ENCODE measurements at regions not wholly inside any gene's neighbourhood (a gene's known extent, or its start where the extent isn't known, plus 50 kb on each side); places are given as distances from the start of the nearest gene placed in this dataset.

DNA sequence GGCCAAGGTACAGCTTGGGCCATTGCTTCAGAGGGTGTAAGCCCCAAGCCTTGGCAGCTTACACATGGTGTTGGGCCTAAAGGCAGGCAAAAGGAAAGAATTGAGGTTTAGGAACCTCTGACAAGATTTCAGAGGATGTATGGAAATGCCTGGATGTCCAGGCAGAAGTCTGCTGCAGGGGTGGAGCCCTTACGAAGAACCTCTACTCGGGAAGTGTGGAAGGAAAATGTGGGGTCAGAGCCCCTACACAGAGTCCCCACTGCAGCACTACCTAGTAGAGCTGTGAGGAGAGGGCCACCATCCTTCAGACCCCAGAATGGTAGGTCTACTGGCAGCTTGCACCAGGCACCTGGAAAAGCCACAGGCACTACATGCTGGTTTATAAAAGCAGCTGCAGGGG, 124.2 kb downstream of the RPIA start:
- peaks cover 2% of the 10 kb centered on the region for H3K9me3 ChIP-seq (ENCODE audit: control insufficient read depth, low read length)
- H3K4me1 ChIP-seq (ENCODE audit: control insufficient read depth, insufficient read depth, low read length) = no peaks in the 10 kb centered on the region
- 89 to 90% methylated on average over 2 of the region's 2 CpGs for WGBS, 2 experiments
- no peak overlapping the region for H3K27ac ChIP-seq (ENCODE audit: insufficient read depth, low read depth, low read length, poor library complexity, severe bottlenecking)
- H3K36me3 ChIP-seq (ENCODE audit: control insufficient read depth, insufficient read depth, low read length) = no peaks in the 10 kb centered on the region
- H3K4me3 ChIP-seq (ENCODE audit: insufficient read depth, low read depth, low read length) = no peak overlapping the region
- no peaks in the 10 kb centered on the region for H3K27me3 ChIP-seq (ENCODE audit: control insufficient read depth, insufficient read depth, low read length, poor library complexity, severe bottlenecking)

DNA sequence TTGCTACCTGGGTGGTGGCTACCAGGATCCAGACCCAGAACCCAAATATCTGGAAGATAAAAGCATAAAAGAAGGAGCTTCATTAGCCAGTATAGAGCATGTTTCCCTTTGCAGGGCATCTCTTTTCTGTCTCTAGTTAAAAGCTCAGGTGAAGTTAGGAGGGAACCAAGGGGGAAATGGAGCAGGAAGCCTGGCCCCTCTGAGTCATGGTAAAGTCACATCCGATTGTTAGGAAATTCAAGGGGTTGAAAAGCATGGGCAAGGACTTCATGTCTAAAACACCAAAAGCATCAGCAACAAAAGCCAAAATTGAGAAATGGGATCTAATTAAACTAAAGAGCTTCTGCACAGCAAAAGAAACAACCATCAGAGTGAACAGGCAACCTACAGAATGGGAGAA, 126.9 kb downstream of the RPIA start:
- no peaks in the 10 kb centered on the region for H3K36me3 ChIP-seq (ENCODE audit: control insufficient read depth, insufficient read depth, low read length)

DNA sequence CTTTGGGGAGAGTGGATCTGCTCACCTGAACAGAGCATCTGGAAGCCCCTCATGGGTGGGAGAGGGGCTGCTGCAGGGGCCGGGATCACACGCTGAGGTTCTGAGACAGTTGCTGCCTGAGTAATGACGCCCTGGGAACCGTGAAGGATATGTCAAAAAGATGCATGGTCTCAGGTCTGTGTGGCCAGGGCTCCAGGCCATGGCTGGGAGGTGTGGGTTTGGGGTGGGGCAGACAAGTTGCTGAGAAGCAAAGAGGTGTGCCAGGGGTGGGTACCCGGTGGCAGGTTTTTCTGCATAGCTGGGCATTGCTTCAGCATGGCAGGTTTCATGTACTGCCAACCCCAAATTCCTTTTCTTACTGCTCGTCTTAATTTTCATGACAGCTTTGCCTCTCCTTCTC, 133.5 kb downstream of the RPIA start:
- Histone ChIP-seq H3K27me3 (ENCODE audit: control insufficient read depth, insufficient read depth, low read length, poor library complexity, severe bottlenecking) (no peaks in the 10 kb centered on the region), H3K36me3 (ENCODE audit: control insufficient read depth, insufficient read depth, low read length) (no peaks in the 10 kb centered on the region), H3K27ac (ENCODE audit: insufficient read depth, low read depth, low read length, poor library complexity, severe bottlenecking) (no peak overlapping the region), H3K9me3 (ENCODE audit: control insufficient read depth, low read length) (no peaks in the 10 kb centered on the region), H3K4me1 (ENCODE audit: control insufficient read depth, insufficient read depth, low read length) (no peaks in the 10 kb centered on the region), H3K4me3 (ENCODE audit: insufficient read depth, low read depth, low read length) (no peak overlapping the region)
- 85 to 86% methylated on average over 6 of the region's 6 CpGs for WGBS, 2 experiments

More for the DNA sequence above, 126.9 kb downstream of the RPIA start:
- Histone ChIP-seq H3K4me1 (ENCODE audit: control insufficient read depth, insufficient read depth, low read length) (no peaks in the 10 kb centered on the region), H3K27me3 (ENCODE audit: control insufficient read depth, insufficient read depth, low read length, poor library complexity, severe bottlenecking) (no peaks in the 10 kb centered on the region), H3K27ac (ENCODE audit: insufficient read depth, low read depth, low read length, poor library complexity, severe bottlenecking) (no peak overlapping the region), H3K9me3 (ENCODE audit: control insufficient read depth, low read length) (peaks cover 2% of the 10 kb centered on the region), H3K4me3 (ENCODE audit: insufficient read depth, low read depth, low read length) (no peak overlapping the region)
- 64 to 88% methylated on average over 1 of the region's 1 CpG for WGBS, 2 experiments

DNA sequence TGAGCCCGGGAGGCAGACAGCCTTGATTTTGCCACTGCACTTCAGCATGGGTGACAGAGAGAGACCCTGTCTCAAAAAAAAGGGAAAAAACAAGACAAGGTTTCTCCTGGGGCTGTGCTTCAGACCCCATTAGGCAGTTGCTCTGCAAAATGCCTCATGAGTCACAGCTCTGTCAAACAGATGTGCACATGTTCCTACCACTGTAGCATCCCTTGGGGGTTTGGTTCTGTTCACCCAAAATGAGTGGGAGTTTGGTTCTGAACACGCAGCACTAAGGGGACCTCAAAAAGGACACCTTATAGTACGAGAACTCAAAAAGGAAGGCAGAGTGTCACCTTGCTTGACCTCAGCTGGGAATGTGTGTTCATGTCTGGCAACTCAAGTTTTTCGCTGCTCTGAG, 134.9 kb downstream of the RPIA start:
- H3K27me3 ChIP-seq (ENCODE audit: control insufficient read depth, insufficient read depth, low read length, poor library complexity, severe bottlenecking) = no peaks in the 10 kb centered on the region
- H3K36me3 ChIP-seq (ENCODE audit: control insufficient read depth, insufficient read depth, low read length) = no peaks in the 10 kb centered on the region
- H3K27ac ChIP-seq (ENCODE audit: insufficient read depth, low read depth, low read length, poor library complexity, severe bottlenecking) = no peak overlapping the region
- WGBS, 2 experiments = 77 to 82% methylated on average over 4 of the region's 4 CpGs
- no peak overlapping the region for H3K4me3 ChIP-seq (ENCODE audit: insufficient read depth, low read depth, low read length)
- no peaks in the 10 kb centered on the region for H3K9me3 ChIP-seq (ENCODE audit: control insufficient read depth, low read length)
- no peaks in the 10 kb centered on the region for H3K4me1 ChIP-seq (ENCODE audit: control insufficient read depth, insufficient read depth, low read length)

DNA sequence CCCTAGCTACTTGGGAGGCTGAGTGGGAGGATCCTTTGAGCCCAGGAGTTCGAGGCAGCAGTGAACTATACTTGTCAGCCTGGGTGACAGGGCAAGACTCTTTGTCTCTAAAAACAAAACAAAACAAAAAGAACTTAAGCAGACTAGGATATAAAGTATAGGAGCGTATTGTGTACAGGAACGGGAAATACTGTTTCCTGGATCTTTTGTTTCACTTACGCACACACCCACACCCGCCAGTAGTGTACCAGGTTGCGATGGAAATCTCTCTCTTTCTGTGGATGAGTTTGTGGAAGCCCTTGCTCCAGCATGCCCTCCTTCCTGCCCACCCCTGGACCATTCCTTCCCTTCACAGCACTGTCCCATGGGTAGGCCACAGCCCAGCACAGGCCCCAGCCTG, 136.3 kb downstream of the RPIA start:
- Histone ChIP-seq H3K27me3 (ENCODE audit: control insufficient read depth, insufficient read depth, low read length, poor library complexity, severe bottlenecking) (no peaks in the 10 kb centered on the region), H3K4me3 (ENCODE audit: insufficient read depth, low read depth, low read length) (no peak overlapping the region), H3K9me3 (ENCODE audit: control insufficient read depth, low read length) (no peaks in the 10 kb centered on the region), H3K4me1 (ENCODE audit: control insufficient read depth, insufficient read depth, low read length) (no peaks in the 10 kb centered on the region), H3K27ac (ENCODE audit: insufficient read depth, low read depth, low read length, poor library complexity, severe bottlenecking) (no peak overlapping the region), H3K36me3 (ENCODE audit: control insufficient read depth, insufficient read depth, low read length) (no peaks in the 10 kb centered on the region)
- WGBS, 2 experiments = 94 to 97% methylated on average over 6 of the region's 6 CpGs

DNA sequence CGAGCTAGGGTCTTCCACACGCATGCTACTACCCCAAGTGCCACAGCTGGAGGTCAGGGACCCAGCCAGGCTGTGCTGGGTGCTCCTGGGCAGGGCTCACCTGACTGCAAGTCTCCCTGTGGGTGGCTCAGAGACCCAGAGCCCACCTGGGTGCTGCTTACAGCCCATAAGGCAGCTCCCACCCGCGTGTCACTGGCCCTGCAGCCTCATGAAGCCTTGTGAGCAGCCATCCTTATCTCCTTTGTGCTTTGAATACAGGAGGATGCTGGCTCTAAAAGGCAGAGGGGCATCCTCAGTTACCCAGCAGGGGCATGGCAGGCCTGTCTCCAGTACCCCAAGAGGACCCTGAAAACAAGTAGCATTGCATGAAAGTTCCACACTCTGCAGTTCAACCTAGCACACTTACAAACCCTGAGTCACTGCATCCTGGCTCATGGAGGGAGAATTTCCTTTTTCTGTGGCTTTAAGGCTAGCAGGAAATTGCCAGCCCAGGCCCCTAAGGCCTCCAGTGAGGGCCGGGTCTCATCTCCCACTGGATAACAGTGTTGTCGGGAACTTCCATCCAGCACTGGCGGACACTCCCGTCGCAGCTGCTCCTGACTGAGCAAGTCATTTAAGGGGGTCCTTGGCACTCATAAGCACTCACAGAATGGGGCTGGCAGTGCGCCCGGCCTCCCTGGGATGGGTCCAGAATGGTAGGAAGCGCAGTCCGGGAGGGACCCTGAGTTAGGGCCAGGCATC, 137.1 kb downstream of the RPIA start:
- no peaks in the 10 kb centered on the region for H3K4me1 ChIP-seq (ENCODE audit: control insufficient read depth, insufficient read depth, low read length)
- no peaks in the 10 kb centered on the region for H3K36me3 ChIP-seq (ENCODE audit: control insufficient read depth, insufficient read depth, low read length)
- no peak overlapping the region for H3K27ac ChIP-seq (ENCODE audit: insufficient read depth, low read depth, low read length, poor library complexity, severe bottlenecking)
- no peaks in the 10 kb centered on the region for H3K9me3 ChIP-seq (ENCODE audit: control insufficient read depth, low read length)
- 93 to 97% methylated on average over 13 of the region's 13 CpGs for WGBS, 2 experiments
- no peak overlapping the region for H3K4me3 ChIP-seq (ENCODE audit: insufficient read depth, low read depth, low read length)
- no peaks in the 10 kb centered on the region for H3K27me3 ChIP-seq (ENCODE audit: control insufficient read depth, insufficient read depth, low read length, poor library complexity, severe bottlenecking)

DNA sequence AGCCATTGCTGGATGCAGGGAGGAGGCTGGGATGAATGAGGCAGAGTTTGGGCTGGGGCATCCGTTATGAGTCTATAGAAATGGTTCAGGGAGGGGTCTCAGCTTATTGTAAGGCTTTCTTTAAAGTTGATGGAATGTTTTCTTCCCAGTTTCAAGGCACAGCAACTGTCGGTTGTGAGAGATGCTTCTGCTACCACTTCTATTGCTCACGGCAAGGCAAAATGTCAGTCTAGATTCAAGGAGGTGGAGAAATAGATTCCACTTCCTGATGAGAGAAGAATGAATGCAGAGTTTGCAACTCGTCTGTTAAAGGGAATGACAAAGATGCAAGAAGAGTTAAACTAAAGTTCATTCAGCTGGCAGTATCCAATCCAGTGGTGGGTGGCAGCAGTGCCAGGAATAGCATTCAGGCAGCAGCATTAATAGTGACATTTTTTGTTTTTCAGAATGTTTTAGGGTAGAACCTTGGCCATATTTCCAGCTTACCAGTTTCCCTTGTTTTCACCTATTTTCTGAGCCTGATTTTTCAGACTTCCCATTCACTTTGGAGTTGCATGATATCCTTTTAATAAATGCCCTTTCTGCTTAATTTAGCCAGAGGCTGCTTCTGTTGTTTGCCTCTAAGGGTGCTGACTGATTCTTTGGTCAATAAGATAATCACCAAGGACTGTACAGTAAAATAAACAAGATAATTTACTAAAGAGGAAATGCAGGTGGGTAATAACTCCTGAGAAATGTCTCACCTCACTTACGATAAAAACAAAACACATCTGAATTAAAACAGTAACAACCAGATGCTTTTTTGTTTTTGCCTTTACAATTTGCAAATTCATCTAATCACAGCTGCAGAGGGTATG, 138.4 kb downstream of the RPIA start:
- Histone ChIP-seq H3K4me1 (ENCODE audit: control insufficient read depth, insufficient read depth, low read length) (no peaks in the 10 kb centered on the region), H3K9me3 (ENCODE audit: control insufficient read depth, low read length) (no peaks in the 10 kb centered on the region), H3K27ac (ENCODE audit: insufficient read depth, low read depth, low read length, poor library complexity, severe bottlenecking) (no peak overlapping the region), H3K4me3 (ENCODE audit: insufficient read depth, low read depth, low read length) (no peak overlapping the region), H3K36me3 (ENCODE audit: control insufficient read depth, insufficient read depth, low read length) (no peaks in the 10 kb centered on the region), H3K27me3 (ENCODE audit: control insufficient read depth, insufficient read depth, low read length, poor library complexity, severe bottlenecking) (no peaks in the 10 kb centered on the region)
- WGBS, 2 experiments = 77 to 81% methylated on average over 5 of the region's 5 CpGs

DNA sequence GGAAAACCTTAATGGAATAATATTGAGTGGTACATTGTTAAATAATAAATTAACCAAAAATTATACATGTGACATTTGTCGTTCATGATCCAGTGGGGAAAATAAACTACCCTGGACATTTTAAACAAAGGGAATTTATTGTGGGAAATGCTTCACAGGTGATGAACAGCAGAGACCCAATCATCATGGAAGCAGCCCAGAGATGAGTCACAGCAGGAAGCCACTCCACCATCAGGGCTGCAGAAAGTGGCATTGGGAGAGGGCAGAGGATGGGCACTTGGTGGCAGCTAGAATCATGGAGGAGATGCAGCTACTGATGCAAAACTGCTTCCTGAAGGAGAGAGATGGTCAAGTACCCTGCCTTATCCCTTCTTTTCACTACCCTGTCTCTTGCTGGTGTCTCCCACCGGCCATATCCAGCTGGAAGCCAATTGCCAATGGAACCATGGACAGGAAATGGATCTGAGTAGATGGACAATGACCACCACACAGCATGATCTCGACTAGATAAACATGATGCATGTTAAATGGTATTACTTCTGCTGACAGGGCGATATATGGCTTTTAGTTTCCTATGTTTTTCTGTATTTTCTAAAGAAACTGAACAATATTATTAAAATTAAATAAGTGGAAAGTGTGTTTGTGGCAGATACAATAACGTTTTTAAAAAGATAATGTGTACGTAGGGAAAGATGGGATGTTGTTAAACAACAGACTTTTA, 139.8 kb downstream of the RPIA start:
- H3K27me3 ChIP-seq (ENCODE audit: control insufficient read depth, insufficient read depth, low read length, poor library complexity, severe bottlenecking) = no peaks in the 10 kb centered on the region
- H3K9me3 ChIP-seq (ENCODE audit: control insufficient read depth, low read length) = no peaks in the 10 kb centered on the region
- WGBS, 2 experiments = 43 to 50% methylated on average over 5 to 6 of the region's 6 CpGs
- no peak overlapping the region for H3K27ac ChIP-seq (ENCODE audit: insufficient read depth, low read depth, low read length, poor library complexity, severe bottlenecking)
- no peaks in the 10 kb centered on the region for H3K36me3 ChIP-seq (ENCODE audit: control insufficient read depth, insufficient read depth, low read length)
- no peak overlapping the region for H3K4me3 ChIP-seq (ENCODE audit: insufficient read depth, low read depth, low read length)
- H3K4me1 ChIP-seq (ENCODE audit: control insufficient read depth, insufficient read depth, low read length) = no peaks in the 10 kb centered on the region

DNA sequence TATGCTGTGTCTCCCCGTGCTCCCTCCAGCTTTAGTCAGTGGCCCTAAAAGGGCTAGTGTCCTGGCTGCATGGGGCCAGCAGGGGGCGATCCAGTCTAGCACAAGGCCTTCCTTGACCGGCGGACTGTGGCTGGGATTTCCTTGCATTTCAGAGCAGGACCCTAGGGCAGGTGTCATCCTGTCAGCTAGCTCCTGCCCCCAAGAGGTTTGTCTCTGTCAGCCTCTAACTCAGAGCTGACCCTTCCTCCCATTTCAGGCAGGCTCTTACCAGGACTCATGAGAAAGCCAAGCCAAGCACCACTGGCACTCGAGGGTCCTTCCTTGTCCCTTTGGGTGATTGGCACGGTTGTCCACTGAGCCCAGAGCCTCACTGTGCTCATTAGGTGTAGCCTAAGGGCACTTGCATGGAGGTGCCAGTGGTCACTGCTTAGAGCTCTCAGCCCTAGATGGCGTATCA, 140.3 kb downstream of the RPIA start:
- H3K9me3 ChIP-seq (ENCODE audit: control insufficient read depth, low read length) = no peaks in the 10 kb centered on the region
- no peaks in the 10 kb centered on the region for H3K4me1 ChIP-seq (ENCODE audit: control insufficient read depth, insufficient read depth, low read length)
- 42 to 43% methylated on average over 7 of the region's 7 CpGs for WGBS, 2 experiments
- H3K4me3 ChIP-seq (ENCODE audit: insufficient read depth, low read depth, low read length) = no peak overlapping the region
- no peaks in the 10 kb centered on the region for H3K27me3 ChIP-seq (ENCODE audit: control insufficient read depth, insufficient read depth, low read length, poor library complexity, severe bottlenecking)
- no peak overlapping the region for H3K27ac ChIP-seq (ENCODE audit: insufficient read depth, low read depth, low read length, poor library complexity, severe bottlenecking)
- no peaks in the 10 kb centered on the region for H3K36me3 ChIP-seq (ENCODE audit: control insufficient read depth, insufficient read depth, low read length)

Measured in ectodermal cell (in vitro differentiated cells).